ENCODE measurements at regions not wholly inside any gene's neighbourhood (a gene's known extent, or its start where the extent isn't known, plus 50 kb on each side); places are given as distances from the start of the nearest gene placed in this dataset.

- TF ChIP-seq TCF12 (IDR thresholded peaks at IDR 0.05; ENCODE audit: low read depth) (no peak), EP300 (IDR thresholded peaks at IDR 0.05; ENCODE audit: borderline replicate concordance) (no peak), CEBPB (IDR thresholded peaks at IDR 0.05) (peak; percentile 44; the same call in 1 of the 2 replicates), NFIC (IDR thresholded peaks at IDR 0.05) (no peak), CREB1 (IDR thresholded peaks at IDR 0.05; ENCODE audit: low read depth) (no peak), TEAD4 (IDR thresholded peaks at IDR 0.05) (no peak), TAF1 (IDR thresholded peaks at IDR 0.05; ENCODE audit: low read depth) (no peak), USF1 (IDR thresholded peaks at IDR 0.05) (no peak), RAD21 (IDR thresholded peaks at IDR 0.05; ENCODE audit: low read depth) (no peak), REST (IDR thresholded peaks at IDR 0.05; ENCODE audit: low read depth) (no peak), MAX (IDR thresholded peaks at IDR 0.05) (no peak)
These were observed 69.0 kb upstream of the UST start for GRCh38 chr6:148677594-148678476.
